Stimulated activated CD4-positive, alpha-beta T cell treated with anti-CD3 and anti-CD28 coated beads, TNF-alpha, amount 100 ng/mL, for 24 hours (primary cell): ENCODE measurements at regions not wholly inside any gene's neighbourhood (a gene's known extent, or its start where the extent isn't known, plus 50 kb on each side); places are given as distances from the start of the nearest gene placed in this dataset.

Source experiments
- DNase-seq, 3 experiments: peaks; one replicate each; pipeline ENCODE4 v3.0.0-alpha.2; 2020; ENCODE audit warnings: low read depth in 3 of 3

DNA sequence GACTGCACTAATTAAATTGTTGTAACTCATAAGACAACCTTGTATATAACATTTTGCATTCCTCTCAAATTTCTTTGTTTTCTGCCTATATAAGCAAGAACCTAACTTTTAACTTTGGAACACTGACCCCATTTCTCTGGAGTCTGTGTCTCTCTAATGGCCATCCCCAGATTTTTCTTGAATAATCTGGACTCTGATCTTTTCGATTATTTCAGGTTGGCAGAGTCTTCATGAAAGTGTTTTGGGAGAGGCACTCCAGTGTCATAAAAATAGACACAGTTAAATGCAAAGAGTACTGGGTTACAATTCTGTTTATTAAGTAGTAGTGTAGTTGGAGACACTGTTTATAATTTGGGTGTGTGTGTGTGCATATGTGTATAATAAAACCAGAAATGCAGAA, 1467.7 kb upstream of the CELF4 start:
- DNase-seq, result no peak

DNA sequence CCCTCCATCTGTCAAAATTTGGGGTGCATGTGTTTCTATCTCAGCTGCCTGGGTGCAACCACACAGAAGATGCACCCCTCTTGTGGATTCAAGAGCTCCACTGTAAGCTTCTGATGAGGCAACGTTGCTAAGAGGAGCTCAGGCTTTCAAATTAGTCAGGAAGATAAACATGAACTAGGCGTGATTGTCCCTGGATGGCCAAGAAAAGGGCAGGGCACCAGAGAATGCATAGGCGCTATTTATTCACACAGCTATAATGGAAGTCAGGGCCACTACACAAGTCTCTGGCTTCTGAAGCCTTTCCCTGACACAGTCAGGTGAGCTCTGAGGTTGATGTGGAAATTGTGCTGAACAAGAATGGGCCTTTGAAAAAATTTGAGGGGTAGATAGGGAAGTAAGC, 1466.0 kb upstream of the CELF4 start:
- DNase-seq, result no peak

DNA sequence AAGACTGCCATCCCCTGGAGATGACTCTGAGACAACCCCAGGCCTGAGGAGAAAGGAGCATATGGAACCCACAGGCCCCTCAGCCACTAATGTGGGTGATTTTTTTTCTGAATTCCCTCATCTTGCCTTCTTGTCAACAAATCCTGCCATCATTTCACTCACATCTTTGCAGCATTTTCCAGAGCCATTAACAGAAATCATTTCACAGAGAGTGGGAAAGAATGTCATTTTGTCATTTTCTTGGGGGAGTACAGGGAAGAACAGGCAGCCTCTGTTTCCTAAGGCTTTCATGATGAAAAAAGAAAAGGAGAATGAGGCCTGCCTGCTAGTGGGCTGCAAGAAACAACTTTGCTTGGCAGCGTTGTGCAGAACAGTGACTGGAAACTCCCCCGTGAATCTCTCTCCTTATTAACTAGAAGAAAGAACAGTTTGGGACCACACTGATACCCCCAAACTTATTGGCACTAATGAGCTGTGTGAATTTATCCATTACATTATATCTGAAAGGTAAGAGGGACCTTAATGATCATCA, 1464.6 kb upstream of the CELF4 start:
- no peak for DNase-seq

DNA sequence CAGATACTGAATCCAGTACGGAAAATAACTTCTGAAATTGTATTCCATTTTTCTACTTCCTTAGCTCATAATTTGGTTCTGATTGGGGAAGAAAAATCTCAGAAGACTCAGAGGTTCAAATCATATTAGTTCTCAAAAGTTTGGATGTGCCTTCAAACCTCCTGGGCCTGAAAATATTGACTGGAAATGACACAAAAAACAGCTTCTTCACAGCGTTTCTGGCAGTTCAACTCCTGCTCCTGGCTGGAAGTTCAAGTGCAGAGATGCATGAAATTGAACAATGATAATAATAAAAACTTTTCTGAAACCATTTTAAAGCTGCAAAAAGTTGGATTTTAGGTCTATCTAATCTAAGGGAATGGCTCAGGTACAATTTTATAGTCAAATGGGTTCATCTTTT, 1459.9 kb upstream of the CELF4 start:
- DNase-seq, result no peak

DNA sequence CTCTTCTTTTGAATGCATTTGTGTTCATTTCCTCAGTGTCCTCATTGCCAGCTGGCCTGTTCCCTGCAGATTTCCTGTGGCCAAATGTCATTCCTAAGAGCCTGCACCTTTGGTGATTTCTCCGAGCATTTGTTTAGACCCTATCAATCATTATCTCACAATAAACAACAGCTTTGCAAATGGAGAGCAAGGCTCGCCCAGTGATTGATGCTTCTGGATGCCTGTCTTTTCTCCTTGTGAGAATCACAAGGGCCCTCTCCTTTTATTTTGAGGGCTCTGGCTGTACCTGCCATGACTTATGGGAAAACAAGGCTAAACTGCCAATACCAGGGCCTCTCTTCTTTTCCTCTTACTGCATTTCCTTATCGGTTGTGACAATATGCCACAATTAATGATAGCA, 1454.4 kb upstream of the CELF4 start:
- DNase-seq, result no peak

DNA sequence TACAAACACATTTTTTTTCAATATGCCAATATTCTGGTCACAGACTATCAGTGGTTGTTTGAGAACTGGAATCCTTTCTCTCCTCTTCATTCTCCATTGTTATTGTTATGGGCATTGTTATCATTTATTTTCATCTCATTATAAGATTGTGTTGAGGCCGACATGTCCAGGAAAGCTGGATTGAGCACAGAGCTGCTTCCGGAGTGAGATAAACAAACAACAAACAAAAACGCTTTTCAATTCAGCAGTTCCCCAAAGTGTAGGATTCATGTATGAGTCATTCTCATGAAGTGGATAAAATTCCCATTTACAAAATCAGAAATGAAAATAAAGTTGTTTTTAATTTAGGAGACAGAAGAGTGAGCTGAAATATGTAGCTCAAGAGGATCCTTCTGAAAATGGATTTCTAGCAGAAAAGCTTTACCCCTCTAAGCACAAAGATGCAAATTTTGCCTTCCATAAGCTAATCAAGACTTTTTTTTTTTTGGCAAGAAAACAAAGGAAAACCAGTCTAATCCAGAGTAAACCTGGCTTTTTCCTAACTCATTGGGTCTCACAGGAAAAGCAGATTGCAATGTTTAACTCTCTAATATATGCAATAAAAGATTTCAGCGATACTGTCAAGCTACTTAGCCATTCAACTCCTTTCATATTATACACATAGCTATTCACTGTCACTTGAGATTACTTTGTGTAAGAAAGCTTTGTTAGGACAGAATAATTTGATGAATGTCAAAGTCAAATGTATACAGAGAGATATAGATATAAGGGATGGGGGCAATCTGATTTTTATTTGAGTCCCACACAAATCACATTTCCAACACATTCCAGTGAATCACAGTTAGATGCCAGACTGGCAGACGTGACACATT, 1441.7 kb upstream of the CELF4 start:
- no peak for DNase-seq

DNA sequence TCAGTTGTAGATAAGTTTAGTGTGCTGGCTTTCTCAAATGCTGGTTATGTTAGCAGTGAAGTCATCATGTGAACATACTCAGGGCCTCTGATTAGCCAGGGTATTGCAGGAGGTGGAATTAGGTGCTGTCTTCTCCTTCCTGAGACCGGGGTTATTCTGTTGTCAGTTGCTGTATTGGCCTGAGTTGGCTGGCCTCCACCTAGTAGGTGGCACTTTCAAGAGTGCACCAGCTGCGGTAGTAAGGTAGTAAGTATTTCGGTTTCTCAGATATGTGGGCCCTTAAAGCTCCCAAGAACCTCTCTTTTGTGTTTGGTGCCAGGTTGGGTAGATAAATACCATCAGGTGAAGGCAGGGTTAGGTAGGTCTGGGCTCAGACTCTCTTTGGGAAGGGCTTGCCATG, 1430.5 kb upstream of the CELF4 start:
- no peak for DNase-seq

DNA sequence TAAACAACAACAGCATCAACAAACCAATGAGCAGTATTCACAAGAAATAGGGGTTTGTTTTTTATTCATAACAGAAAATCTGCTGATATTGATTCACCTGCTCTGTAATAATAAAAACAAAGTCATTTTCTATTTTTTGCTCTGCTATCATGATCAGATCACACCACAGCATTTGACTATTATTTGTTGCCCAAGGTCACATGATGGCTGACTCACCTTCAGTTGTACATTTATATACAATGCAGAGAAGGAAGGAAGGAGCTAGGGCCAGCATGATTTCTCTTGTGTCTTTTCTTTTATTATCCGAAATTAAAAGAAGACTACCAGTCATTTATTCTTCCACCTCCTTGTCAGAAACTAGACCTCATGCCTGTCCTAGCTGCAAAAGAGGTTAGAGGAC, 1427.7 kb upstream of the CELF4 start:
- no peak for DNase-seq

DNA sequence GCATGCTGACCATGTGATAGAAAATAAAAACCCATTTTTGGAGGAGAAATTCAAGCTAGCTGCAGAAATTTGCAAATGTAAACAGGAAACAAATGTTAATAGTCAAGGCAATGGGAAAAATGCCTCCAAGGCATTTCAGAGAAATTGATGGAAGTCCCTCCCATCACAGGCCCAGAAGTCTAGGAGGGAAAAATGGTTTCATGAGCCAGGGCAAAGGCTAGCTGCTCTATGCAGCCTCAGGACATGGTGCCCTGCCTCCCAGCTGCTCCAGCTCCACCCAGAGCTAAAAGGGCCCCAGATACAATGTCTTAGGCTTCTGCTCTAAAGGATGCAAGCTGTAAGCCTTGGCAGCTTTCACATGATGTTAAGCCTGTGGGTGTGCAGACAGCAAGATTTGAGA, 1419.4 kb upstream of the CELF4 start:
- DNase-seq, result no peak

DNA sequence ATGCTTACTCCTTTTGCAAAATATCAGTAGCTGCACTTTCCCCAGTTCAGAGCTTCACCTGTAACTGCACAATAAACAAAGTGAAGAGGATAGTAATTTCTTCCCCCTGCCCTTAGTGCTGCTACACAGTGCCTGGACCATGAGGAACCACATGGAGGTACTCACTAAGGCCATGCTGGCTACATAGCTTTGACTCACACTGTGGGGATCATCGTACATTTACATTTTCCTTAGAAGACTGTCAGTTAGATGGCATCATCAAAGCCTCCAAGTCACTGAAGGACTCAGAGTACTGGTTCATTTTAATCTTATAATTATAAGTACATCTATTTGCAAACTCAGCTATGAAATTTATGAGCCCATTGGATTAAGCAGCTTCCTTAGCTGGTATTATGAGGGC, 1416.5 kb upstream of the CELF4 start:
- DNase-seq, result no peak

DNA sequence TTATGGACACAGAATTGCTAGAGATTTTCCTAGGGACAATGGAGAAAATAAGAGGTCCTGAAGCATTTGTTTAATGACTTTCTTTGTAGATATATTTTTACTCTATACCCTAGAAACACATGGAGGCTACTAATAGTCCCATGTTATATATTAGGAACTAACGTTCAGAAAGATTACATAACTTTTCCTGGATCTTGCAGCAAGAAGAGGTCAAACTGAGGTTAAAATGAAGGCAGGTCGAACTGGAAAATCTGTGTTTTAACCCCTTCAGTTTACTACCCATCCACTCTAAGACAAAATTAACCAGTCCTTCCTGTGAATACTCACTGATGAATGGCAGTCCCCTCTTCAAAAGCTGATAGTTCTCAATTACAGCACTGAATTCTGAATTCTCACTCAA, 1415.8 kb upstream of the CELF4 start:
- DNase-seq, result no peak

DNA sequence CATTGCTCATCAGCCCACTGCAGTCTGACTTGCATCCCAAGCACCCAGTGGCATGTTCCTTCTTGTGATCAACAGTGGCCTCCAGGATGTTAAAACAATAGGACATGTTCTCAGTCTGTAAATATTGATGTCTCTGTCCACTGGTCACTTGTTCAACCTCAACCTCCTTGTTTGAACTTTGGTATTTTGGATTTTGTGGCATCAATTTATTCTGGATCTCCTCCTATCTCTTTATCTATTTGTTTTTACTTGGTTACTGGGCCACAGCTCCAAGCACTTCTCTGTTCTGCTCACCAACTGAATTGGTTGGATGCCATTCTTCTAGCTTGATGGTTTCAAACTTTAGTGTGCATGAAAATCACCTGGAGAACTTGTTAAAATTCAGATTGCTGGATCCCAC, 1414.8 kb upstream of the CELF4 start:
- DNase-seq, result no peak

DNA sequence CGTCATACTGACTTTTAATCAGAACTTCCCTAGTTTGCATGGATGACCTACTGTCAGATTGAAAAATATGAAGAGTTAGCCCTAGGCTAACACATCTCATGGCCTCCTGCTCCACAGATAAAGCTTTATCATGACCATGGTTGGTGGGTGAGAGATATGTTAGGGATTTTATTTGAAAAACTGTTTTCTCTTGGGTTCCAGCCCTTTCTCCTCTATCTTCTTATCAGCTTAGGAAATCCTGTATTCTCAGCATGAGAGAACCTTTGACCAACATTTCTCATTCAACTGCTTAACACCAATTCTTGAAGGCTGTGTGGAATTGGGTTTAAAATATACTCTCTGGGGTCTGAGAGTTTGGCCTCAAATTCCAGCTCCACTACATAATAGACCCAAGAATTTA, 1407.0 kb upstream of the CELF4 start:
- no peak for DNase-seq

DNA sequence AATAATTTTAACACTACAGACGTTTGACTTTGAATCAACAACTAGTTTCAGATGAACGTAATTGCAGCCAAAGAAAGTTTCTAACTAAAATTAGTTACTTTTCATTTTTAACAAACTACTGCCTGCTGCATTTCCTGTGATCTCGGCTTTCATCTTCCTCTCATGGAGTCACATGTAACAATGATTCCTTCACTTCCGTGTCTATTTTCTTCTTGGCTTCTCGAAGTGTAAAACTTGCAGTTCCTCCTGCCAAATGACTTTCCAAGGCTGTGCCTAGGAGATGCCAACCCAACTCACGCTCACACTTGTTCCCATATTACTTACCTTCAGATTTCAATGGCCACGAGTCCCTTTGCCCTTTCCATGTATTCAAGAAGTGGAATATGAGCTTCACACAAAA, 1406.3 kb upstream of the CELF4 start:
- DNase-seq, result no peak

DNA sequence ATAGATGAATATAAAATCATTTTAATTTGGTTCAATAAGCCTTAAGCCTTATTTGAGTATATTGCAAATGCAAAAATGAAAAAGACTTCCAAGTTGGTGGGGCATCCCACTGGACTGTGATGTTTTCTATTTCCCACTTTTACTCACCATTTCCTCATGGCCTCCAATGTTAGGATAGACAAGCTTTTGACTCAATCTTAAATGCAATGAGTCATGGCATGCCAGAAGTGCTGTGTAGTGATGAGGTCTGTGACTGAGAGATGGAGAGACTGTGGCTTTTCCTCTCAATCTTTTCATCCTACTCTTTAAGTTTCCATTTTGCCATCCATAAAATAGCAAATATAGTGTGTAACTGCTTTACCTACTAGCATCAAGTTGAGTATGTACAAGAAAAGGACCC, 1401.2 kb upstream of the CELF4 start:
- no peak for DNase-seq

DNA sequence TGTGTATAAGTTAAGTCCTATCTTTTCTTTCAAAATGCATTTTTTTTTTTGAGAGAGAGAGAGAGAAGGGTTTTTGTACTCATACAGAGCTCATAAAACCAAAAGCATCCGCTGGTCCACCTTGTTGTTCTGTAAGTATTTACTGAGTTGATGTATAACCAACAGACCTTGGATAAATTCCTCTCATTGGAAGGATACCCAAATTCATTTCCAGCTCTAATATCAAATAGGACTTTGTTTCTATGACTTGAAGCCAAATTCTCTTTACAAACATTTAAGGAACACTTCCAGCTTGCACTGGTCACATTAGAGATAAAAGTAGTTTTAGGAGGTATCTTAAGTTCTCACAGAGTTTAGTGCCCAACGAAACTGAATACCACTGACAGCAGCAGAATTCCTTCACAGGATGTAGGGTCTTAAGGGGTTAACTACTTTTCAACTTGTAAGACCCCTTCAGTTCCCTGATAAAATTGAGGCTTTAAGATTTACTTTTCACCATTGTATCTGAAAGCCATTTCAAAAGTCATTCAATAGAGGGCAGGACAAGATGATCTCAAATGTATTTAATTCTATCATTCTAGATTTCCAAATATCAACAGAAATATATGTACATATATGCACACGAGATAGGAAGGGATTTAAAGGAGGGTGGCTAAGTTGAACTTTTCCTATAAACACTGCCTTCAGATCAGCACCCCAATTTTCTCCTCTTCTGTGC, 1398.5 kb upstream of the CELF4 start:
- no peak for DNase-seq

DNA sequence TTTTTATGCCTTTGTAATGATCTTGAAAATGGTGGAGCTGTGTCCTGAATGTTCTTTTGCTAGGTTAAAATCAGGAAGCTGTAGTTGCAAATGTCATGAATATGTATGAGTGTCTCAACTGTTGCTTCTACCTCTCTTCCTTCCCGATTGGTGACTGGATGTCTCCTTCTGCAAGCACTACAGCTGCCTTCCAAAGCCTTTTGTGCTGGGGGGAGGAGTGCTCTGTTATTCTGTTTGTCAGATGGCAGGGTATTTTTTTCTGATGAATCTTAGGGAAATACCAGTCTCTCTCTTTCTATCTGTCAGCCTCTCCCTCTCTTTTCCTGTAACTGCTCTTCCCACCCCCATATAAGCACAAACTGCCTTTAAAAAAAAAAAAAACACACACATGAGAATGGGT, 1396.3 kb upstream of the CELF4 start:
- DNase-seq, result no peak

DNA sequence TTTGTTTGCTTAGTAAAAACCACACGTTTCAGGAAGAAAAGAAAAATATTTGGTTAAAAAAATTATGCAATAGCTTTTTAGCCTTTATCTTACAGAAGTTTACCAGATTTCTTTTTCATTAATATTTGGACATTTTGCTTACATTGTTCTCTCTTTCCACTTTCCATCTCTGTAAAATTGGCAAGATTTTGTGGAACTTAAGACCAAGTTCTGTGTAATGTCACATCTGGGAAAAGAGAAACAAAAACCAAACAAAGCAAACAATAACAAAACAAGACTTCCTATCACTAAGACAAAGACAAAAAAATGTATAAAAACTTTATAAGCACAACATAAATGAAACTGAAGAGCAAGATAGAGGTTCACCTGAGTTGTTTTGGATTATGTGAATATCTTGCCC, 1392.1 kb upstream of the CELF4 start:
- DNase-seq, result no peak

DNA sequence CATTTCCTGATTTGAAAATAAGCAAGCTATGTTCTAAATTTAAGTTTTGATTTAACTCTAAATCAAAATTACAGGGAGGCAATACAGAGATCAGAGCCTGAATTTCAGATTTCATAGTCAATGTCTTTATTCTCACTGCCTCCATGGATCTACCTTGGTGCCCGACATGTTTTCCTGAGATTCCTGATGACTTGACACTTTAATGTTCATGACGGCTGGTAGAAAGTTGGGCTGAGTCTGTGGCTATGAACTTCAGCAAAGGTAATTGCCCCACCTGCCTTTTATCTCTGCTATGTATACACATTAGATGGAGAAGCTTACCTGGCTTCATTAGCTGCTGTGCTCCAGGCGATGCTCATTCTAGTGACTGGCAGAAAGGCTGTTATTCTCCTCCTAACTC, 1390.5 kb upstream of the CELF4 start:
- no peak for DNase-seq

DNA sequence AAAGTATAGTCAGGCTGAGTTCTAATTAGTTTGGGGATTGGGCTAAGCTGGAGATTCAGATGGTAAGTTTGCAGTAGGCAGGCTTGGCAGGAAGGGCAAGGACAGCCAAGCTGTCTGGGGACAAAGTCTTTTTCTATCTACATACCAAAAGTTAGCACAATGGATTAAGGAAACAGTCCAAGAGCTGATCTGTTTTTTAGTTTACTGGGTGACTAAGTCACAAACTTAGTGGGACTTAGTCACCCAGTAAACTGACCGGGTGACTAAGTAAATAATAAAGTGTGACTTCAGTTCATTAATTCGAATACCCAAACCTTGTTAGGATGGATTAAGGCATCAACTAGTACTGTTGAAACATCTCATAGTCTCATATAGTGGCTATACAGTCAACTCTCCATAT, 1386.0 kb upstream of the CELF4 start:
- DNase-seq, result no peak

DNA sequence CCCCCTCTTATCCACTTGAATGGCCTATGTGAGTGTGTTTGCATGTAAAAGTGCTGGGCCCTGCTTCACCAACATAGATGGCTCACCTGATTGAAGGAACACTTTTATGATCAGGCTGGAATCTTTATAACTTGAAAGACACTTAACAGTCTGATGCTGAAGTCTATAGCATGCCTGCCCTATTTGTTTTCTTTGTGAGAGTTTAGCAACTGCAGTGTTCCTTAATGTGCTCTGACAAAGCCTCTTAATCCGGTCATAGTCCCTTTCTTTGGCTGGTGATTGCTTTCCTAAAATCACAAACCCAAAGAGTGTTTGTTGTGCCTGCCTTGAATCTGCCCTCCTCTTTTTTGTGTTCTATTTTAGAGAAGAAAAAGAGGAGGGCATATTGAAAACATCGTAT, 1382.8 kb upstream of the CELF4 start:
- no peak for DNase-seq

DNA sequence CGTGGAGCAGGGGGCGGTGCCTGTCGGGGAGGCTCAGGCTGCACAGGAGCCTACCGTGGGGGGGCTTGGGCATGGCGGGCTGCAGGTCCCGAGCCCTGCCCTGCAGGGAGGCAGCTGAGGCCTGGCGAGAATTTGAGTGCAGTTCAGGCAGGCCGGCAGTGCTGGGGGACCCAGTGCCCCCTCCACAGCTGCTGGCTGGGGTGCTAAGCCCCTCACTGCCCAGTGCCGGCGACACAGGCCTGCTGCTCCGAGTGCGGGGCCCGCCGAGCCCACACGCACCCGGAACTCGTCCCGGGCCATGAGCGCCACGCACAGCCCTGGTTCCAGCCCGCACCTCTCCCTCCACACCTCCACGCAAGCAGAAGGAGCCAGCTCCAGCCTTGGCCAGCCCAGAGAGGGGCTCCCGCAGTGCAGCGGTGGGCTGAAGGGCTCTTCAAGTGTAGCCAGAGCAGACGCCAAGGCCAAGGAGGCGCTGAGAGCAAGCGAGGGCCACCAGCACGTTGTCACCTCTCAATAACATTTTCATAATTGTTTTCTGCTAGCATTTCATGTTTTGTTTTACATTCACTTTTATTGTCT, 1378.9 kb upstream of the CELF4 start:
- no peak for DNase-seq
